ENCODE measurements at regions not wholly inside any gene's neighbourhood (a gene's known extent, or its start where the extent isn't known, plus 50 kb on each side); places are given as distances from the start of the nearest gene placed in this dataset.

DNA sequence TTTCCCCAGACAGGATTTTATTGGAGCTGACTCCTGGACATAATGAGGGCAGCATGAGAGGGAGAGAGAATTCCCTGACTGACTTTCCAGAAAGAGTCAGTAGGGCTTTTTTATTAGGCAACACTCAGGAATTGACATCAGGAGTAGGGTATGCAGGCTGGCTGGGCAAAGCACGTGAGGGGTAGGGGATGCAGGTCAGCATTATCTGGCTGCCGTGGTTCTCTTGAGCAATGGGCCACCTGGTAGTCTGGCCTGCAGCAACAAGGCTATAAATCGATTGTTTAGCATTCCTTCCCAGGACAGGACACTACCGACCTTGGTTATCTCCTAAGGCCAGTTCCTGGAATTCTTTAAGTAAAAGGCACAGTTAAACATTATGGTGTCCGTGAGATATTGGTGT is 160.8 kb upstream of the AGAP1 start:
- no peaks in the 10 kb centered on the region for H4K20me1 ChIP-seq (ENCODE audit: insufficient read depth, low read length)

DNA sequence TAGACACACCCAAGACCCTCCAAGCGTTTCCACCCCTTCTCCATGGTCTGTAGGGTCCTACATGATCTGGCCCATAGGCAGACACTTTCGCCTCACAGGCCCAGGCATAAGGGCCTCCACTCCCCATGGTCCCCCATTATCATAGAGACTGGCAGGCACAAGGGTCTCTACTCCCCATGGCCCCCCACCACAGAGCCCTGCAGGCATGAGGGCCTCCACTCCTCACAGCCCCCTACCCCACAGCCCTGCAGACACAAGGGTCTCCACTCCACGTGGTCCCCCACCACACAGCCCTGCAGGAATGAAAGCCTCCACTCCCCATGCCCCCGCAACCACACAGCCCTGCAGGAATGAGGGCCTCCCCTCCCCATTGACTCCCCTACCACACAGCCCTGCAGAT is 159.7 kb upstream of the AGAP1 start:
- Histone ChIP-seq H3K27me3 (ENCODE audit: insufficient read depth, low read length) (no peaks in the 10 kb centered on the region), H3K36me3 (ENCODE audit: insufficient read depth, low read length) (no peaks in the 10 kb centered on the region), H3K4me1 (ENCODE audit: insufficient read depth, low read length) (peaks cover 8% of the 10 kb centered on the region), H4K20me1 (ENCODE audit: insufficient read depth, low read length) (no peaks in the 10 kb centered on the region), H3K27ac (ENCODE audit: low read depth, low read length) (no peak overlapping the region), H3K9me3 (ENCODE audit: low read depth, low read length) (no peaks in the 10 kb centered on the region), H3K4me2 (ENCODE audit: insufficient read depth, low read length) (no peak overlapping the region), H2AFZ (ENCODE audit: low read length) (no peak overlapping the region), H3K4me3 (ENCODE audit: insufficient read depth, low read length) (no peak overlapping the region), H3K79me2 (ENCODE audit: insufficient read depth, low read length) (no peaks in the 10 kb centered on the region)
- TF ChIP-seq, protein P1, sequence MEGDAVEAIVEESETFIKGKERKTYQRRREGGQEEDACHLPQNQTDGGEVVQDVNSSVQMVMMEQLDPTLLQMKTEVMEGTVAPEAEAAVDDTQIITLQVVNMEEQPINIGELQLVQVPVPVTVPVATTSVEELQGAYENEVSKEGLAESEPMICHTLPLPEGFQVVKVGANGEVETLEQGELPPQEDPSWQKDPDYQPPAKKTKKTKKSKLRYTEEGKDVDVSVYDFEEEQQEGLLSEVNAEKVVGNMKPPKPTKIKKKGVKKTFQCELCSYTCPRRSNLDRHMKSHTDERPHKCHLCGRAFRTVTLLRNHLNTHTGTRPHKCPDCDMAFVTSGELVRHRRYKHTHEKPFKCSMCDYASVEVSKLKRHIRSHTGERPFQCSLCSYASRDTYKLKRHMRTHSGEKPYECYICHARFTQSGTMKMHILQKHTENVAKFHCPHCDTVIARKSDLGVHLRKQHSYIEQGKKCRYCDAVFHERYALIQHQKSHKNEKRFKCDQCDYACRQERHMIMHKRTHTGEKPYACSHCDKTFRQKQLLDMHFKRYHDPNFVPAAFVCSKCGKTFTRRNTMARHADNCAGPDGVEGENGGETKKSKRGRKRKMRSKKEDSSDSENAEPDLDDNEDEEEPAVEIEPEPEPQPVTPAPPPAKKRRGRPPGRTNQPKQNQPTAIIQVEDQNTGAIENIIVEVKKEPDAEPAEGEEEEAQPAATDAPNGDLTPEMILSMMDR (IDR thresholded peaks at IDR 0.05; ENCODE audit: extremely low read depth, low read depth, low read length), result no peak
- DNase-seq (ENCODE audit: insufficient read length, low spot score, missing footprints), result no peak

More for the DNA sequence above, 160.8 kb upstream of the AGAP1 start:
- no peaks in the 10 kb centered on the region for H3K27me3 ChIP-seq (ENCODE audit: insufficient read depth, low read length)
- TF ChIP-seq, protein P1 (IDR thresholded peaks at IDR 0.05; ENCODE audit: extremely low read depth, low read depth, low read length), result no peak
- H3K4me3 ChIP-seq (ENCODE audit: insufficient read depth, low read length), result no peak overlapping the region
- H3K79me2 ChIP-seq (ENCODE audit: insufficient read depth, low read length), result no peaks in the 10 kb centered on the region
- DNase-seq (ENCODE audit: insufficient read length, low spot score, missing footprints), result no peak
- no peak overlapping the region for H2AFZ ChIP-seq (ENCODE audit: low read length)
- H3K9me3 ChIP-seq (ENCODE audit: low read depth, low read length), result no peaks in the 10 kb centered on the region
- no peaks in the 10 kb centered on the region for H3K36me3 ChIP-seq (ENCODE audit: insufficient read depth, low read length)
- H3K4me2 ChIP-seq (ENCODE audit: insufficient read depth, low read length), result no peak overlapping the region
- H3K27ac ChIP-seq (ENCODE audit: low read depth, low read length), result no peak overlapping the region
- peaks cover 12% of the 10 kb centered on the region for H3K4me1 ChIP-seq (ENCODE audit: insufficient read depth, low read length)

DNA sequence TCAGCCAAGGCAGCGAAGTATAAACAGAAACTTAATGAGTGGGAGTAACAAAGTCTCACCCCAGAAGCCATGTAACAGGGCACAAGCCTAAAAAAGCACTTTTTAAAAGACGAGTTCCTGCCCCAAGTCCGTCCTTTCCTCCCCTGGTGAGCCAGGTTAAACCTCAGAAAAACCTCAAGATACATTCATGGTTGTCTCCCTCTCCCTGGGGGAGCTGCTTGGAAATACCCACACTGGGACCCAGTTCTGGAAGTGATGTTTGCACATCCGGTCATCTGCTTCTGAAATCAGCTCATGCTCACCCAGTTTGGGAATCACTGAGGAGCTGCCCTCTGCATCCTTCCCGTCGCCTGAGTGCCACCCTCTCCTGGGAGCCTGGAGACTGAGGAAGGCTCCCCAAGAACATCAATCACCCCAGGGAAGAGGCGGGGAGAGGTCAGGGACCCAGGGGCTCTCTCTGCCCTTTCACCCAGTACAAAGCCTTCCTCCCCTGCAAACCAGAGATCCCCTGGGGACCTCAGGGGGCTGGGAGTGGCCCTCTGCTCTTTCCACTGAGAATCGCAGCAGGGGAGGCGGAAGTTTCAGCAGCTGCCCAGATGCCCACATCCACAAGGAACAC is 150.6 kb upstream of the AGAP1 start:
- Histone ChIP-seq H3K9me3 (ENCODE audit: low read depth, low read length) (no peaks in the 10 kb centered on the region), H3K27me3 (ENCODE audit: insufficient read depth, low read length) (no peaks in the 10 kb centered on the region), H3K36me3 (ENCODE audit: insufficient read depth, low read length) (no peaks in the 10 kb centered on the region), H3K4me2 (ENCODE audit: insufficient read depth, low read length) (peak overlapping the region; percentile 44), H3K4me1 (ENCODE audit: insufficient read depth, low read length) (peaks cover 17% of the 10 kb centered on the region), H4K20me1 (ENCODE audit: insufficient read depth, low read length) (no peaks in the 10 kb centered on the region), H3K79me2 (ENCODE audit: insufficient read depth, low read length) (no peaks in the 10 kb centered on the region), H3K4me3 (ENCODE audit: insufficient read depth, low read length) (peak overlapping the region; percentile 17), H3K27ac (ENCODE audit: low read depth, low read length) (peak overlapping the region; percentile 77), H2AFZ (ENCODE audit: low read length) (peak overlapping the region; percentile 72)
- peak; percentile 30 for DNase-seq (ENCODE audit: insufficient read length, low spot score, missing footprints)
- TF ChIP-seq, protein P1 (IDR thresholded peaks at IDR 0.05; ENCODE audit: extremely low read depth, low read depth, low read length), result no peak

DNA sequence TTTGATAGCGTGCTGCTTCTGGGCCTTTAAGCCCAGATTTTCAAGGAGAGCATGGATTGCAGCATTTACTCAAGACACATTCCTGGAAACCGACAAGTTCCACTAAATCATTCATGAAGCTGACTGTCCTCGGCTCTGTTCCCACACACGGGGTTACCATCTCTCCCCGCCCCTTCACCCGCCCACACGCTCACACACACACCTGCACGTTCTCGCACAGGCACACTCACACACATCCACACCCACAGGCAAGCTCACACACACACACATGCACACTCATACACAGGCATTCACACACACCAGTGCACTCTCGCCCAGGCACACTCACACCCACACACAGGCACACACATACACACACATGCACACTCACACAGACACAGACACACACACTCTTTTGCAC is 150.0 kb upstream of the AGAP1 start:
- no peak overlapping the region for H3K4me3 ChIP-seq (ENCODE audit: insufficient read depth, low read length)
- no peaks in the 10 kb centered on the region for H3K79me2 ChIP-seq (ENCODE audit: insufficient read depth, low read length)
- H3K27ac ChIP-seq (ENCODE audit: low read depth, low read length), result peak overlapping the region; percentile 77
- H3K4me1 ChIP-seq (ENCODE audit: insufficient read depth, low read length), result peaks cover 17% of the 10 kb centered on the region
- peak overlapping the region; percentile 44 for H3K4me2 ChIP-seq (ENCODE audit: insufficient read depth, low read length)
- no peak for DNase-seq (ENCODE audit: insufficient read length, low spot score, missing footprints)
- H3K27me3 ChIP-seq (ENCODE audit: insufficient read depth, low read length), result no peaks in the 10 kb centered on the region
- H2AFZ ChIP-seq (ENCODE audit: low read length), result peak overlapping the region; percentile 72
- TF ChIP-seq, protein P1 (IDR thresholded peaks at IDR 0.05; ENCODE audit: extremely low read depth, low read depth, low read length), result no peak
- no peaks in the 10 kb centered on the region for H3K36me3 ChIP-seq (ENCODE audit: insufficient read depth, low read length)
- H4K20me1 ChIP-seq (ENCODE audit: insufficient read depth, low read length), result no peaks in the 10 kb centered on the region
- no peaks in the 10 kb centered on the region for H3K9me3 ChIP-seq (ENCODE audit: low read depth, low read length)
